ENCODE measurements at regions not wholly inside any gene's neighbourhood (a gene's known extent, or its start where the extent isn't known, plus 50 kb on each side); places are given as distances from the start of the nearest gene placed in this dataset.

GRCh38 chr2:184517402-184517801 is 80.9 kb upstream of the ZNF804A start:
- Histone ChIP-seq H3K27ac (no peak overlapping the region), H3K4me1 (no peaks in the 10 kb centered on the region), H3K9me3 (no peaks in the 10 kb centered on the region), H3K4me3 (no peak overlapping the region), H3K36me3 (no peaks in the 10 kb centered on the region), H3K27me3 (no peaks in the 10 kb centered on the region)
- DNase-seq: no peak
- no peak for TF ChIP-seq EP300 (IDR thresholded peaks at IDR 0.05)
- TF ChIP-seq POLR2AphosphoS5 (IDR thresholded peaks at IDR 0.05): no peak
- no peak for TF ChIP-seq POLR2A (IDR thresholded peaks at IDR 0.05)
- no peak for TF ChIP-seq CTCF (IDR thresholded peaks at IDR 0.05)
- WGBS, 5 donors: 60 to 88% (median 73%) methylated on average over 1 of the region's 1 CpG
- intact Hi-C loops (cut with DNase I; ENCODE audit: low total_unique reads): no loop called here

GRCh38 chr2:184520441-184520840 is 77.9 kb upstream of the ZNF804A start:
- 39 to 74% (median 56%) methylated on average over 1 of the region's 1 CpG for WGBS, 5 donors

GRCh38 chr2:184523732-184524131 is 74.6 kb upstream of the ZNF804A start:
- Histone ChIP-seq H3K27me3 (no peaks in the 10 kb centered on the region), H3K36me3 (no peaks in the 10 kb centered on the region), H3K9me3 (peaks cover 0 to 49% (median 23%) of the 10 kb centered on the region in 4 donors), H3K4me1 (no peaks in the 10 kb centered on the region), H3K27ac (no peak overlapping the region), H3K4me3 (no peak overlapping the region)
- no peak for TF ChIP-seq POLR2AphosphoS5 (IDR thresholded peaks at IDR 0.05)
- no peak for TF ChIP-seq CTCF (IDR thresholded peaks at IDR 0.05)
- no peak for TF ChIP-seq POLR2A (IDR thresholded peaks at IDR 0.05)
- TF ChIP-seq EP300 (IDR thresholded peaks at IDR 0.05): no peak
- DNase-seq: no peak
- 74 to 95% (median 92%) methylated on average over 10 to 11 of the region's 11 CpGs for WGBS, 5 donors
- intact Hi-C loops (cut with DNase I; ENCODE audit: low total_unique reads): no loop called here

More at GRCh38 chr2:184520441-184520840, 77.9 kb upstream of the ZNF804A start:
- no peak overlapping the region for H3K4me3 ChIP-seq
- H3K9me3 ChIP-seq: peaks cover 0 to 19% (median 4%) of the 10 kb centered on the region in 4 donors
- H3K4me1 ChIP-seq: no peaks in the 10 kb centered on the region
- TF ChIP-seq POLR2AphosphoS5 (IDR thresholded peaks at IDR 0.05): no peak
- no peak for TF ChIP-seq EP300 (IDR thresholded peaks at IDR 0.05)
- TF ChIP-seq POLR2A (IDR thresholded peaks at IDR 0.05): no peak
- TF ChIP-seq CTCF (IDR thresholded peaks at IDR 0.05): no peak
- H3K27me3 ChIP-seq: no peaks in the 10 kb centered on the region
- no peak for DNase-seq
- H3K27ac ChIP-seq: no peak overlapping the region
- H3K36me3 ChIP-seq: no peaks in the 10 kb centered on the region
- intact Hi-C loops (cut with DNase I; ENCODE audit: low total_unique reads): no loop called here

- intact Hi-C loops (cut with DNase I; ENCODE audit: low total_unique reads): no loop called here
- Histone ChIP-seq H3K36me3 (no peaks in the 10 kb centered on the region), H3K27ac (no peak overlapping the region), H3K4me3 (no peak overlapping the region), H3K4me1 (no peaks in the 10 kb centered on the region), H3K9me3 (peaks cover 0 to 59% (median 33%) of the 10 kb centered on the region in 4 donors), H3K27me3 (no peaks in the 10 kb centered on the region)
- no peak for DNase-seq
- 82 to 93% (median 88%) methylated on average over 8 to 16 of the region's 16 CpGs for WGBS, 5 donors
- TF ChIP-seq EP300 (IDR thresholded peaks at IDR 0.05) (no peak), POLR2A (IDR thresholded peaks at IDR 0.05) (no peak), POLR2AphosphoS5 (IDR thresholded peaks at IDR 0.05) (no peak), CTCF (IDR thresholded peaks at IDR 0.05) (no peak)
Measured at GRCh38 chr2:184524551-184525382, 73.6 kb upstream of the ZNF804A start.
